Panc1 (cell line): ENCODE measurements at regions not wholly inside any gene's neighbourhood (a gene's known extent, or its start where the extent isn't known, plus 50 kb on each side); places are given as distances from the start of the nearest gene placed in this dataset.

ENCODE experiments used
- POLR2AphosphoS5 ChIP-seq: IDR thresholded peaks from 2 replicates; pipeline ENCODE4 v1.6.1; 2012; ENCODE audit warnings: mild to moderate bottlenecking, low read depth, low read length, moderate library complexity
- SIN3A ChIP-seq: IDR thresholded peaks from 2 replicates; pipeline ENCODE4 v1.6.1; 2012; ENCODE audit warnings: low read depth, mild to moderate bottlenecking, low read length, moderate library complexity, borderline replicate concordance; ENCODE audit not compliant: insufficient read depth
- TF ChIP-seq, protein P1 (sequence below): fragments of 450-650 bp; IDR thresholded peaks from 2 replicates; pipeline ENCODE4 v1.5.1; 2017; ENCODE audit warnings: mild to moderate bottlenecking
- TF ChIP-seq, protein P2 (sequence below), 2 experiments: IDR thresholded peaks; 2 replicates each; pipeline ENCODE4 v1.6.1; 2011 to 2012; ENCODE audit warnings: low read depth in 2 of 2, control low read depth in 1 of 2, low read length in 1 of 2, mild to moderate bottlenecking in 1 of 2, moderate library complexity in 1 of 2; ENCODE audit not compliant: insufficient read depth in 1 of 2

DNA sequence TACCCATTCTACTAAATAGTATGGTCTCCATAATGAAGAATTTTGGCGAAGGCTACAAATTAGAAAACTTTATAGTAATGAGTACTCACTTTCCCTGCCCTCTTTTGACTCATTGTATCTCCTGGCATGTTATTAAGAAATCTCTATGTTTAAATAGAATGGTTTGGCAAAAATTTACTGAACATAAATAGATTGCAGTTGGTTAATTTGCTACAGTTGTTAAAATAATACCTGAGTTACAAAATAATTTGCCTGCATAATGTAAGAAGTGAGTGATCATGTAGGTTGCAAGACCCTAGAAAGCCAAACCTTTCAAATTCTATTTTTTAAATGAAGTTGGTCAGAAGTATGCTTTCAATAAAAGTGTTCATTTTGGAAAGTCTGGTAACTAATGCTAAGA is 176.8 kb upstream of the AHR start:
- TF ChIP-seq, protein P1, sequence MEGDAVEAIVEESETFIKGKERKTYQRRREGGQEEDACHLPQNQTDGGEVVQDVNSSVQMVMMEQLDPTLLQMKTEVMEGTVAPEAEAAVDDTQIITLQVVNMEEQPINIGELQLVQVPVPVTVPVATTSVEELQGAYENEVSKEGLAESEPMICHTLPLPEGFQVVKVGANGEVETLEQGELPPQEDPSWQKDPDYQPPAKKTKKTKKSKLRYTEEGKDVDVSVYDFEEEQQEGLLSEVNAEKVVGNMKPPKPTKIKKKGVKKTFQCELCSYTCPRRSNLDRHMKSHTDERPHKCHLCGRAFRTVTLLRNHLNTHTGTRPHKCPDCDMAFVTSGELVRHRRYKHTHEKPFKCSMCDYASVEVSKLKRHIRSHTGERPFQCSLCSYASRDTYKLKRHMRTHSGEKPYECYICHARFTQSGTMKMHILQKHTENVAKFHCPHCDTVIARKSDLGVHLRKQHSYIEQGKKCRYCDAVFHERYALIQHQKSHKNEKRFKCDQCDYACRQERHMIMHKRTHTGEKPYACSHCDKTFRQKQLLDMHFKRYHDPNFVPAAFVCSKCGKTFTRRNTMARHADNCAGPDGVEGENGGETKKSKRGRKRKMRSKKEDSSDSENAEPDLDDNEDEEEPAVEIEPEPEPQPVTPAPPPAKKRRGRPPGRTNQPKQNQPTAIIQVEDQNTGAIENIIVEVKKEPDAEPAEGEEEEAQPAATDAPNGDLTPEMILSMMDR = no peak
- TF ChIP-seq SIN3A (no peak), POLR2AphosphoS5 (no peak)
- TF ChIP-seq, protein P2, sequence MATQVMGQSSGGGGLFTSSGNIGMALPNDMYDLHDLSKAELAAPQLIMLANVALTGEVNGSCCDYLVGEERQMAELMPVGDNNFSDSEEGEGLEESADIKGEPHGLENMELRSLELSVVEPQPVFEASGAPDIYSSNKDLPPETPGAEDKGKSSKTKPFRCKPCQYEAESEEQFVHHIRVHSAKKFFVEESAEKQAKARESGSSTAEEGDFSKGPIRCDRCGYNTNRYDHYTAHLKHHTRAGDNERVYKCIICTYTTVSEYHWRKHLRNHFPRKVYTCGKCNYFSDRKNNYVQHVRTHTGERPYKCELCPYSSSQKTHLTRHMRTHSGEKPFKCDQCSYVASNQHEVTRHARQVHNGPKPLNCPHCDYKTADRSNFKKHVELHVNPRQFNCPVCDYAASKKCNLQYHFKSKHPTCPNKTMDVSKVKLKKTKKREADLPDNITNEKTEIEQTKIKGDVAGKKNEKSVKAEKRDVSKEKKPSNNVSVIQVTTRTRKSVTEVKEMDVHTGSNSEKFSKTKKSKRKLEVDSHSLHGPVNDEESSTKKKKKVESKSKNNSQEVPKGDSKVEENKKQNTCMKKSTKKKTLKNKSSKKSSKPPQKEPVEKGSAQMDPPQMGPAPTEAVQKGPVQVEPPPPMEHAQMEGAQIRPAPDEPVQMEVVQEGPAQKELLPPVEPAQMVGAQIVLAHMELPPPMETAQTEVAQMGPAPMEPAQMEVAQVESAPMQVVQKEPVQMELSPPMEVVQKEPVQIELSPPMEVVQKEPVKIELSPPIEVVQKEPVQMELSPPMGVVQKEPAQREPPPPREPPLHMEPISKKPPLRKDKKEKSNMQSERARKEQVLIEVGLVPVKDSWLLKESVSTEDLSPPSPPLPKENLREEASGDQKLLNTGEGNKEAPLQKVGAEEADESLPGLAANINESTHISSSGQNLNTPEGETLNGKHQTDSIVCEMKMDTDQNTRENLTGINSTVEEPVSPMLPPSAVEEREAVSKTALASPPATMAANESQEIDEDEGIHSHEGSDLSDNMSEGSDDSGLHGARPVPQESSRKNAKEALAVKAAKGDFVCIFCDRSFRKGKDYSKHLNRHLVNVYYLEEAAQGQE (IDR thresholded peaks at IDR 0.05; ENCODE audit: insufficient read depth in 1 of 2, low read depth in 2 of 2, low read length in 1 of 2) = no peak
